ENCODE measurements at regions not wholly inside any gene's neighbourhood (a gene's known extent, or its start where the extent isn't known, plus 50 kb on each side); places are given as distances from the start of the nearest gene placed in this dataset.

DNA sequence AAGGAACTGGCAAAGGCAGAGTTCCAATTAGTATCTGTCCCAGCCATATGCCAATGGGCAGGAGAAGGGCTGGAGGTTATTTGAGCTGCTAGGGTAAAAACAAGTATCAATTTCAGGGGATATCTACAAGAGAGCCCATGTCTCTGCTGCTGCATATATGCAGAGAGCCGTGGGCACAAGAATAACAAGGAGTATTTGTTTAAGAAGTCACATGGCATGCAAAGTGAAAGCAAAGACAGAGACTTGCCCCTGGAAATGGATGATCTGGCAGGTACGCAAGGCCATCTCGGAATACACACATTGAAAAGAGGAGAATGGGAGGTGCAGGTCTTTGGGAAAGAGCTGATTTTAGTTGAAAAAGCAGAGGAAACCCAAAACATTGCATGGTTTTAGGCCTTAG, 170.6 kb downstream of the EVA1A start:
- Mint-ChIP-seq H3K36me3 (ENCODE audit: low read depth, unreplicated experiment) (no peaks in the 10 kb centered on the region), H3K4me1 (ENCODE audit: unreplicated experiment) (no peaks in the 10 kb centered on the region), H3K27me3 (ENCODE audit: unreplicated experiment) (peaks cover 1% of the 10 kb centered on the region), H3K27ac (ENCODE audit: unreplicated experiment) (no peak overlapping the region), H3K4me3 (ENCODE audit: unreplicated experiment) (no peak overlapping the region), H3K9me3 (ENCODE audit: unreplicated experiment) (no peaks in the 10 kb centered on the region)
- DNase-seq (ENCODE audit: low spot score) = no peak
- TF ChIP-seq, protein P1, sequence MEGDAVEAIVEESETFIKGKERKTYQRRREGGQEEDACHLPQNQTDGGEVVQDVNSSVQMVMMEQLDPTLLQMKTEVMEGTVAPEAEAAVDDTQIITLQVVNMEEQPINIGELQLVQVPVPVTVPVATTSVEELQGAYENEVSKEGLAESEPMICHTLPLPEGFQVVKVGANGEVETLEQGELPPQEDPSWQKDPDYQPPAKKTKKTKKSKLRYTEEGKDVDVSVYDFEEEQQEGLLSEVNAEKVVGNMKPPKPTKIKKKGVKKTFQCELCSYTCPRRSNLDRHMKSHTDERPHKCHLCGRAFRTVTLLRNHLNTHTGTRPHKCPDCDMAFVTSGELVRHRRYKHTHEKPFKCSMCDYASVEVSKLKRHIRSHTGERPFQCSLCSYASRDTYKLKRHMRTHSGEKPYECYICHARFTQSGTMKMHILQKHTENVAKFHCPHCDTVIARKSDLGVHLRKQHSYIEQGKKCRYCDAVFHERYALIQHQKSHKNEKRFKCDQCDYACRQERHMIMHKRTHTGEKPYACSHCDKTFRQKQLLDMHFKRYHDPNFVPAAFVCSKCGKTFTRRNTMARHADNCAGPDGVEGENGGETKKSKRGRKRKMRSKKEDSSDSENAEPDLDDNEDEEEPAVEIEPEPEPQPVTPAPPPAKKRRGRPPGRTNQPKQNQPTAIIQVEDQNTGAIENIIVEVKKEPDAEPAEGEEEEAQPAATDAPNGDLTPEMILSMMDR (IDR thresholded peaks at IDR 0.05; ENCODE audit: unreplicated experiment) = no peak

GRCh38 chr2:75389271-75389670, 171.5 kb downstream of the EVA1A start:
- H3K36me3 Mint-ChIP-seq (ENCODE audit: low read depth, unreplicated experiment) = no peaks in the 10 kb centered on the region
- no peak for DNase-seq (ENCODE audit: low spot score)
- H3K27ac Mint-ChIP-seq (ENCODE audit: unreplicated experiment) = no peak overlapping the region
- no peaks in the 10 kb centered on the region for H3K9me3 Mint-ChIP-seq (ENCODE audit: unreplicated experiment)
- H3K4me1 Mint-ChIP-seq (ENCODE audit: unreplicated experiment) = no peaks in the 10 kb centered on the region
- TF ChIP-seq, protein P1 (IDR thresholded peaks at IDR 0.05; ENCODE audit: unreplicated experiment) = no peak
- H3K4me3 Mint-ChIP-seq (ENCODE audit: unreplicated experiment) = no peak overlapping the region
- peaks cover 1% of the 10 kb centered on the region for H3K27me3 Mint-ChIP-seq (ENCODE audit: unreplicated experiment)

GRCh38 chr2:75381032-75381431, 179.7 kb downstream of the EVA1A start:
- Mint-ChIP-seq H3K27ac (ENCODE audit: unreplicated experiment) (no peak overlapping the region), H3K4me1 (ENCODE audit: unreplicated experiment) (no peaks in the 10 kb centered on the region), H3K36me3 (ENCODE audit: low read depth, unreplicated experiment) (no peaks in the 10 kb centered on the region), H3K9me3 (ENCODE audit: unreplicated experiment) (no peaks in the 10 kb centered on the region), H3K27me3 (ENCODE audit: unreplicated experiment) (no peaks in the 10 kb centered on the region), H3K4me3 (ENCODE audit: unreplicated experiment) (no peak overlapping the region)
- TF ChIP-seq, protein P1 (IDR thresholded peaks at IDR 0.05; ENCODE audit: unreplicated experiment) = no peak
- DNase-seq (ENCODE audit: low spot score) = no peak

GRCh38 chr2:75379476-75380210, 180.3 kb upstream of the TACR1 start:
- TF ChIP-seq, protein P1 (IDR thresholded peaks at IDR 0.05; ENCODE audit: unreplicated experiment) = no peak
- H3K27ac Mint-ChIP-seq (ENCODE audit: unreplicated experiment) = no peak overlapping the region
- no peaks in the 10 kb centered on the region for H3K27me3 Mint-ChIP-seq (ENCODE audit: unreplicated experiment)
- H3K4me1 Mint-ChIP-seq (ENCODE audit: unreplicated experiment) = no peaks in the 10 kb centered on the region
- no peak overlapping the region for H3K4me3 Mint-ChIP-seq (ENCODE audit: unreplicated experiment)
- H3K36me3 Mint-ChIP-seq (ENCODE audit: low read depth, unreplicated experiment) = no peaks in the 10 kb centered on the region
- no peak for DNase-seq (ENCODE audit: low spot score)
- no peaks in the 10 kb centered on the region for H3K9me3 Mint-ChIP-seq (ENCODE audit: unreplicated experiment)
